GM19452 (cell line): ENCODE measurements at regions not wholly inside any gene's neighbourhood (a gene's known extent, or its start where the extent isn't known, plus 50 kb on each side); places are given as distances from the start of the nearest gene placed in this dataset.
"Not testable (repeated sequence)": the region's sequence is repeated elsewhere in the genome, so short reads cannot be mapped to it uniquely, and the experiment has no call there.

Experiments
- ATAC-seq: cut with Tn5 transposase; IDR thresholded peaks from one replicate; pipeline ENCODE4 v1.9.1; 2021; ENCODE audit not compliant: unreplicated experiment

- ATAC-seq, result no peak
Observed at GRCh38 chr5:102663749-102664530, 91.2 kb upstream of the PAM start.

- no peak for ATAC-seq
Observed at GRCh38 chr5:102664616-102665335, 90.3 kb upstream of the PAM start.

GRCh38 chr5:102666164-102666946 is 88.8 kb upstream of the PAM start:
- no peak for ATAC-seq

GRCh38 chr5:102668220-102668932 is 86.7 kb upstream of the PAM start:
- no peak for ATAC-seq

- peak; percentile 64 for ATAC-seq
Observed at GRCh38 chr5:102670224-102670836, 84.8 kb upstream of the PAM start.

GRCh38 chr5:102671033-102671734 is 83.9 kb upstream of the PAM start:
- not testable (repeated sequence) for ATAC-seq

- ATAC-seq, result no peak
Observed at GRCh38 chr5:102678267-102679058, 76.6 kb upstream of the PAM start.

- peak; percentile 89 for ATAC-seq
Observed at GRCh38 chr5:102681403-102681983, 73.6 kb upstream of the PAM start.

- ATAC-seq, result no peak
Observed at GRCh38 chr5:102682101-102682647, 72.9 kb upstream of the PAM start.

GRCh38 chr5:102688076-102688475 is 67.0 kb upstream of the PAM start:
- not testable (repeated sequence) for ATAC-seq

- not testable (repeated sequence) for ATAC-seq
Observed at GRCh38 chr5:102688581-102689342, 66.3 kb upstream of the PAM start.

GRCh38 chr5:102690910-102691309 is 64.2 kb upstream of the PAM start:
- no peak for ATAC-seq

- ATAC-seq, result no peak
Observed at GRCh38 chr5:102691434-102691833, 63.7 kb upstream of the PAM start.

- ATAC-seq, result no peak
Observed at GRCh38 chr5:102700120-102700831, 54.8 kb upstream of the PAM start.

- no peak for ATAC-seq
Observed at GRCh38 chr5:102700916-102701315, 54.2 kb upstream of the PAM start.

- ATAC-seq, result no peak
Observed at GRCh38 chr5:102701748-102702147, 53.4 kb upstream of the PAM start.
